ENCODE measurements at regions not wholly inside any gene's neighbourhood (a gene's known extent, or its start where the extent isn't known, plus 50 kb on each side); places are given as distances from the start of the nearest gene placed in this dataset.

DNA sequence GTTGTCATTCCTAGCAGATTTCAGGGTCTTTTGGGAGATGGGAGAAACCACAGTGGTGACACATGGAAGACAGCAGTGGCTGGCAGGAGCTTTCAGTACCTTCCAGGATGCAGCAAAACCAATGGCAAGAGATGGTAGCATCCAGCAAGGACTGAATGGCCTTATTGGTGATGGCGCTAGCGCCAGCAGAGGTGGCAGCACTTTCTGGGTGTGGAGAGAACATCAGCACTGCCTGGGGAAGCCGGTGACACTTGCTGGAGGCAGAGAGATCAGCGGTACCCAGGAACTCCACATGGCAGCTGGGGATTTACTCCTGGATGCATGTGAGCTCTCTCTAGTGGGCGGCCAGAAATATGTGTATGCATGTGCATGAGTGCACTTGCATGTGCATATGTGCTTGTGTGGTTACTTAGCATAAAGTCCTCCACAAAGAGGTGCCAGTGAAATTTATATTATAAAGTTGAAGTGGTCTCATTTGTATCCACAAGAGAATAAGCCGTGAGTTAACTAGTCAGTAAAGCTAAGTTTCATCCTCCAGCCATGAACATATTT is 364.7 kb downstream of the LMX1A start:
- no peak for TF ChIP-seq POLR2A (IDR thresholded peaks at IDR 0.05)
- TF ChIP-seq, protein P1, sequence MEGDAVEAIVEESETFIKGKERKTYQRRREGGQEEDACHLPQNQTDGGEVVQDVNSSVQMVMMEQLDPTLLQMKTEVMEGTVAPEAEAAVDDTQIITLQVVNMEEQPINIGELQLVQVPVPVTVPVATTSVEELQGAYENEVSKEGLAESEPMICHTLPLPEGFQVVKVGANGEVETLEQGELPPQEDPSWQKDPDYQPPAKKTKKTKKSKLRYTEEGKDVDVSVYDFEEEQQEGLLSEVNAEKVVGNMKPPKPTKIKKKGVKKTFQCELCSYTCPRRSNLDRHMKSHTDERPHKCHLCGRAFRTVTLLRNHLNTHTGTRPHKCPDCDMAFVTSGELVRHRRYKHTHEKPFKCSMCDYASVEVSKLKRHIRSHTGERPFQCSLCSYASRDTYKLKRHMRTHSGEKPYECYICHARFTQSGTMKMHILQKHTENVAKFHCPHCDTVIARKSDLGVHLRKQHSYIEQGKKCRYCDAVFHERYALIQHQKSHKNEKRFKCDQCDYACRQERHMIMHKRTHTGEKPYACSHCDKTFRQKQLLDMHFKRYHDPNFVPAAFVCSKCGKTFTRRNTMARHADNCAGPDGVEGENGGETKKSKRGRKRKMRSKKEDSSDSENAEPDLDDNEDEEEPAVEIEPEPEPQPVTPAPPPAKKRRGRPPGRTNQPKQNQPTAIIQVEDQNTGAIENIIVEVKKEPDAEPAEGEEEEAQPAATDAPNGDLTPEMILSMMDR (IDR thresholded peaks at IDR 0.05), result no peak
- no peak for DNase-seq (ENCODE audit: low spot score in 2 of 2)
- 91 to 95% methylated on average over 6 of the region's 6 CpGs for WGBS, 2 donors
- no peak overlapping the region for H3K4me3 ChIP-seq (ENCODE audit: low read depth, poor library complexity, severe bottlenecking)
- intact Hi-C loops (cut with DNase I; ENCODE audit: low total_unique reads), result no loop called here

DNA sequence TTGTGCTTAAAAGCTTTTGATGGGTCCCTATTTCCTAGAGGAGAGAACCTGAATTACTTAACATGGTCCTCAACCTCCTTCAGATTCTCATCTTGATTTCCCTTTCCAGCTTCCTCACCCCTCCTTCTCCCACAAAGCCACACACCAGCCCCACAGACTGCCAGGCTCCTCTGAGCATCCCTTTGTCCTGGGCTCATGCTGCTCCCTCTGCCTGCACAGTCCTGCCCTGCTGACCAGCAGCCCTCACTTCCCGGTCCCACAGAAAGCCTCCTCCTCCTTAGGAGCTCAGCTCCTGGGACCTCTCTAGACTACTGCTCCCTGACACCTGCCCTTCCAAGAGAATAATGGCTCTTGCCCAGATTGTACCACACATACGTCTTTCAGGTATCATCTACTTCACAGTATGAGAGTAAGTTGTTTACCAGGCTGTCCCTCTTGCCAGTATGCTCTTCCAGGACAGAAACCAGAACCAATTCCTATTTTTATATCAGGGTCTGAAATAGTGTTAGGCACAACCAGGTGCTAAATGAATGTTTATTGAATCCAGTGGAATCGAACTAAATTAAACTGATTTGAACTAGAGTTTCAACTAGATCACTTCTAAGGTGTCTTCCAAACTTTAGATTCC is 373.4 kb downstream of the LMX1A start:
- intact Hi-C loops (cut with DNase I; ENCODE audit: low total_unique reads), result no loop called here
- 62 to 65% methylated on average over 3 of the region's 3 CpGs for WGBS, 2 donors
- DNase-seq (ENCODE audit: low spot score in 2 of 2), result no peak
- TF ChIP-seq POLR2A (IDR thresholded peaks at IDR 0.05), result no peak
- TF ChIP-seq, protein P1 (IDR thresholded peaks at IDR 0.05), result no peak
- no peak overlapping the region for H3K4me3 ChIP-seq (ENCODE audit: low read depth, poor library complexity, severe bottlenecking)

DNA sequence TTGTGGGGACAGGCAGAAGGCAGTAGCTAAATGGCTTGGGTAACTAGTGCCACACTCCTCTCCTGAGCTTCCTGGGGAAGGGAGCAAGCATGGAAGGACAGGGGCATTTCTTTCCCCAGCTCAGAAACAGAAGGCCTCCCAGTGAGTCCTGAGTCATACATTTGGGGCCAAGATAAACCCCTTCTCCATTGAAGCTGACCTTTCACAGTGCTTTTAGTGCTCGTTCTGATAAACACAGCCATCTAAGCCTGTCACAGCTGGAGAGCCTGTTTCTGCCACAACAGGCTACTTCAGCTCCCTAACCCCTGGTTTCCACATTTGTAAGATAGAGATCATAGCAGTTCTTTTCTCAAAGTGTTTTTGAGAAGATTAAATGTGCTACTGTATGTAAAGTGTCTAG is 374.0 kb downstream of the LMX1A start:
- intact Hi-C loops (cut with DNase I; ENCODE audit: low total_unique reads), result no loop called here
- DNase-seq (ENCODE audit: low spot score in 2 of 2), result no peak
- H3K4me3 ChIP-seq (ENCODE audit: low read depth, poor library complexity, severe bottlenecking), result no peak overlapping the region
- 50 to 67% methylated on average over 1 of the region's 1 CpG for WGBS, 2 donors
- TF ChIP-seq, protein P1 (IDR thresholded peaks at IDR 0.05), result no peak
- no peak for TF ChIP-seq POLR2A (IDR thresholded peaks at IDR 0.05)

DNA sequence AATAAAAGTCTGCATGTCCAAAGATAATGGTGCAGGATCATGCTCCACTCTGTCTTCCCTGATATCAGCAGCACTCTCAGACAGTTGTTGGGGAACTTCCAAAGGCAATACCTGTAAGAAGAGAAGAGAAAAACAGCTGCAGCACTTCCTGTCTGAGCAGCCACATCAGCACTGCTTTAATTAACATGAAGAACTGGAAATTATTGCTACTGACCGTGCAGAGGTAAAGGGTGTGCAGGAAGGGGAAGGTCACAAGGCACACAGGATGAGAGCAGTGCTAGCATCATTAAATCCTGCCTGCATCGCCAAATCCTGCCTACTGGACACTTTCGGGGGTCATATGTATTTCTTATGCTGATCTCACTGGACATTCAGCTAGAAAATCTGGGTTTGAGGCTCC is 379.0 kb downstream of the LMX1A start:
- no peak for TF ChIP-seq POLR2A (IDR thresholded peaks at IDR 0.05)
- TF ChIP-seq, protein P1 (IDR thresholded peaks at IDR 0.05), result no peak
- intact Hi-C loops (cut with DNase I; ENCODE audit: low total_unique reads), result no loop called here
- 61 to 73% methylated on average over 3 of the region's 3 CpGs for WGBS, 2 donors
- H3K4me3 ChIP-seq (ENCODE audit: low read depth, poor library complexity, severe bottlenecking), result no peak overlapping the region
- DNase-seq (ENCODE audit: low spot score in 2 of 2), result no peak

DNA sequence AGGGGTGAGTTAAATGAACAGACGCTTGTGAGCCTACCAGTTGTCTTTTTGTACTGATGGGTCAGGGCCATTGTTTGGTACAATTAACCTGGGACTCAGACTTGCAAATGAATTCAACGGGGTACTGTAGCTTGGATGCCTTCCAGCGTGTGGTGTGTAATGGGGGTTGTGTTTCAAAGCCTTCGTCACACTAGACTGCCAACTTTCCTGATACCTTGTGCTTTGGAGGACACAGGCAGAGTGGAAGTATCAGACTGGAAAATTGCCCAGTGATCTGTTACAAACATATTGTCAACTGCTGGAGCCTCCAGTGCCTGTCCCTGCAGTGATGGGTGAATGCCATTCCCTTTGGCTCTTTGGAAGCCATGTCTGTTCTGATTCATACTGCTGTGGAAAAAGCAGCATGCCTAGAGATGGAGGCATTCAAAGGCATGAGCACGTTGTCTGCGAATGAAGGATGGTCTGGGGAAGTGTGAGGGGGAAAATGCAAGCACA is 384.5 kb downstream of the LMX1A start:
- 77 to 81% methylated on average over 6 of the region's 6 CpGs for WGBS, 2 donors
- TF ChIP-seq, protein P1 (IDR thresholded peaks at IDR 0.05), result no peak
- TF ChIP-seq POLR2A (IDR thresholded peaks at IDR 0.05), result no peak
- no peak overlapping the region for H3K4me3 ChIP-seq (ENCODE audit: low read depth, poor library complexity, severe bottlenecking)
- DNase-seq (ENCODE audit: low spot score in 2 of 2), result no peak
- intact Hi-C loops (cut with DNase I; ENCODE audit: low total_unique reads), result no loop called here

DNA sequence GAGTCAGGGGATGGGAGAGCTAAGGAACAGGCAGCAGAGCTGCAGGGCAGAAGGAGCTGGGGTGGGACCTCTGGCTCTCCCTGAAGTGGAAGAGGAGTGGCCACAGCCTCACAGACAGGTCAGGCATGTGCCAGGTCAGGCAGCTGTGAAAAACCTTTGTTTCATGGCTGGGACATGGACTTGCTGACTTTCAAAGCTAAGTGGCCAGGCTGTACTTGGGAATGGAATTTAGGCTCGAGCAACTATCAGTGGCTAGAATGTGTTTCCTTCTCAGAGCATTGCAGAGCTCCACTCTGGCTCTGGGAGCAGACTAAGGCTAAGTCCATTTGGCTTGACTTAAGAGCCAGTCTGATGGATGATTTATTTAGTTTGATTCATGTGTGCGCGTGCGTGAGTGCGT is 385.1 kb downstream of the LMX1A start:
- intact Hi-C loops (cut with DNase I; ENCODE audit: low total_unique reads), result no loop called here
- no peak overlapping the region for H3K4me3 ChIP-seq (ENCODE audit: low read depth, poor library complexity, severe bottlenecking)
- DNase-seq (ENCODE audit: low spot score in 2 of 2), result no peak
- WGBS, 2 donors, result 82 to 84% methylated on average over 5 of the region's 5 CpGs
- TF ChIP-seq, protein P1 (IDR thresholded peaks at IDR 0.05), result no peak
- TF ChIP-seq POLR2A (IDR thresholded peaks at IDR 0.05), result no peak

Data from lower leg skin (tissue), 4 donors.